C1 segment of cervical spinal cord (tissue), 14 donors: ENCODE measurements at regions not wholly inside any gene's neighbourhood (a gene's known extent, or its start where the extent isn't known, plus 50 kb on each side); places are given as distances from the start of the nearest gene placed in this dataset.

Experiments used
- DNase-seq, 14 donors: peaks; one replicate each; lab custom pipeline; 2025; lab: John Stamatoyannopoulos, UW

DNA sequence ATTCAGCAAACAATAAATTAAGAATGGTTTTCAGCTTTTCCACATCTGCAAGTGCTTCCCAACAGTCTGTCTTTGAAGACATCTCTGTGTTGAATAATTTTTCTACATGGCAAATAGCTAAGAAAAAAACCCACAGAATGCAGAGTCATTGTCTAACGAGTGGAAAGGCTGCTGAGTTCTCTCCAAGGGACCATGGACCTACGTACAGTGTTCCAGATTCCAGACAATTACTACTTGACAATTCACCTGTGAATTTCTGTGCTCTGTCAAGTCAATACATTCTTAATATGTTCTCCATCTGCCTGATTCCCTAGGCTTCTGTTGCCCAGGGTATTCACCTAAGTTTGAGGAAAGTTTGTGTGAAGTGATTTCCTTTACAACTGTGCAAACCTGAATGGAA lies 83.8 kb upstream of the CA10 start:
- no peak for DNase-seq

DNA sequence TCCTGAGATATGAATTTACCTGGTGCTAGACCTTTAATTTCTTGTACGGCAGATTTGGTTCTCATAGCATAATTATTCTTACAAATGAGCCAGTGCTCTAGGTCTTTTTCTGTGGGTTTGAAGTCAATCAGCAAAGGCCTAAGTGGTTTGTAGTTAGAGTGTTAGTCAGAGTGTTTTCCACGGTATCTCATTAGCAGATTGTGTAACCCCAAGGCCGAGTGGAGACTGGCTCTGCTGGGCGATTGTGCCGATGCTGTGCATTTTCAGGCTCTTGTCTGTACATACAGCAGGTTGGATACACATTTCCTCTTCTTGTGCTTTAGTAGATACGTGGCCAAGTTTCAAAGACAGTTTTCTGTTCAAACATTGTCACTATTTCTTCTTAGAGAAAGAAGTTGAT lies 78.6 kb upstream of the CA10 start:
- no peak for DNase-seq

DNA sequence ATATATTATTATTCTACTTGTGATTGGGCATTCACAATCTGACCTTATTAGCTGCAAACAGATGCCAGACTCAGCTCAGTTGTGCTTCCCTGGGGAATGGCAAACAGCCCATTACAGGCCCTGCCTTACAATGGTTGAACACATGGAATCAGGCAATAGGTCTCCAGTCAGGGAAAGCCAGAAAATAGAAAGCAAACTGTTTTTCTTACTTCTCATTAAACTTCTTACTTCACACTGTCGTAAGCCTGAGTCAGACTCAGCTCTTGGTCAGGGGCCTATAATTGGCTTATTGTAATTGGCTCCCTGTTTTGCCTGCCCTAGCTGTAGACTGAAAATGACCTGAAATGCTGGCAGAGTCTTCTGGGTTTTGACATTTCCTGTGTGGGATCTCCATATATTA lies 77.0 kb upstream of the CA10 start:
- DNase-seq: peak in 1 of 14 donors; percentile 30

DNA sequence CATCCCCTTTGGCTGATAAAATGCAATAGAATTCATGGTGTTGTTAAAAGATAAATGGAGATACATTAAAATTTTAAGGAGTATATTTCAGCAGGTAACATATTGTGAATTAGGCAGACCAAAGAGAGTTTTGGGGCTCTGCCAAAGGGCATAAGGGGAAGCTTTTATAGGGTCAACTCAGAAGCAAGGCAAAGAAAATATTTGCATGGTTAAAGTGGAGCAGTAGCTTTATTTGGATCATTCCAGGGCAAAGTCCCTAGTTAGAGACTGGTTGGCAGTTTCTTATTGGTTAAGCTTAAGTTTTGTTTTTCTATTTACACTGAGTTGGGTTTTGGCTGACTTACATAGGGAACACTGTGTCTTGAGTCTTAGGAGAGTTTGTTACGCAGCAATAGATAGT lies 75.1 kb upstream of the CA10 start:
- DNase-seq: no peak

DNA sequence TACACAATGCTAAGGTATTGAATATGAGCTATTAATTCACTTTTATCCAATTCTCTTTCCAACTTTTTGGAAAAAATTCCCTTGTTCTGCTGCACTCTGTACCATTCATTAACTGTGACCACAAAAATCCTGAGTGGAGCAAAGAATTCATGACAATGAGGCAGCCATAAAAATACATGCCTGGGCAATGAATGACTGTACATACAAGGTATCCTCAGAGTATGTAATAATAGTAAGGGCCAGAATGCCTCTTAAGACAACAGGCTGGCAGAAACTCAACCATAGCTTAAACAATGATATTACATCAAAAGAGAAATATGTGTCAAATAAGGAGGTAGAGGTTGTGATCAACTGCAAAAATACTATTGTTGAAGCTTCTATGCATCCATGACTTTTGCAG lies 74.7 kb upstream of the CA10 start:
- DNase-seq: no peak

DNA sequence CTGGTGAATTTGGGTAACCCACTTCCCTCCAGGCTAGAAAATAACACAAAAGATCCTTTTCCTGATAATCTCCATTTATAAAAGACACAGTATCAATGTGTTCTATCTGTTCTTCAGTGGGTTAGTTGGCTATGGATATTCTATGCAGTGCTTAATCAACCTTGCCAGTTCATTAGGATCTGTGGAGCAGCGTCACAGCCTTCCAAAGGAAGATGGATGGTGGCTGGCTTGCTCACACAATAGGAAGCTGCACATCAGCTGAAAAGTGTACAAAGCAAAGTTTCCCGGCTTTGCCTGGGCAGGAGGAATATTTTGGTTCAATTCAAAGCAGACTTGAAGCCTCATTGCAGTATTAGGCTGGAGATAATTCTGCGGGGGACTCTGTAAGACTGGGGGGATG lies 70.3 kb upstream of the CA10 start:
- DNase-seq: no peak

DNA sequence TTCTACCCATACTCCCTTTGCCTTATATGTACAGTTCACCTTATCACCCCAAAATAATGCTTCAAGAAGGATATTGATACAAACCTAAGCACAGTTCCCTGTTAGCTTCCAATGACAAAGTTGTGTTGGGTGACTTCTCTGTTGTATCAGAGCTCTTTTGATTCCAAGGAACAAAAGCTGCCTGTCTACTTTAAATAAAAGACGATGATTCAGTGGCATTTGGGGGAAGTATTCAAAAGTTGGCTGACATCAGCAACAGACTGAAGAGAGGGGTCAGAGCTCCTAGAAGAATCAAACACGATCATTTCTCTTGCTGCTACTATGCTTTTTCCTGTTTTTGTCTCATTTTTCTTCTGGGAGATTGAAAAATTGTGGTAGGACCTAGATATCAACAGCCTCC lies 69.4 kb upstream of the CA10 start:
- DNase-seq: no peak

DNA sequence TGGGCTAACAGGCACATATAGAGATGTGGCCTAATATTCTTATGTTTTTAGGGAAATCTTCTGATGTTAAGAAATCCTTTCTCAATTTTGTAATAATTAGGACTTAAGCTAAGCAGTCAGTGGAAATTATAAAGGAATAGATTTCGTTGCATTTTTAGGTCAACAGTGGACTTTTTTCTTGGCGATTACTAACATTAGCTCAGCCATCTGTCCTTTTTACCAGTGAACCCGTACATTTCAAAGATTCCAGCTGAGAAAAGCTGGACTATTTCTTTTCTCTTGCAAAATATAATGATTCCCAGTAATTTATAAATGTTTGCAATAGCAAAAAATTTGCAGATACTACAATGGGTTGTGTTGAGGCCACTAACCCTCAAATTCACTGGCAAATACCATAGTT lies 54.9 kb upstream of the CA10 start:
- DNase-seq: peak in 1 of 14 donors; percentile 77

DNA sequence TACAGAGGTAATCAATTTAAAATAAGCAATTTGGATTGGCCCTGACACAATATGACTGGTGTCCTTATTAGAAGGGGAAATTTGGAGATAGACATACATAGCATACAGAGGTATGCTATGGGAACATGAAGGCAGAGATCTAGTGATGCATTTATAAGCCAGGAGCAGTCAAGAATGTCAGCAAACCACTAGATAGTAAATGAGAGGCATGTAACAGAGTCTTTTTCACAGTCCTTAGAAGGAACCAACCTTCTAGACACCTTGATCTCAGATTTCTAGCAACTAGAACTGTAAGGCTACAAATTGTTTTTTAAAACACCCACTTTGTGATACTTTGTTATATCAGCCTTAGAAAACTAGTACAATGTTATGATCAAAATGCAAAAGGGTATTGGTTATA lies 54.3 kb upstream of the CA10 start:
- peak in 1 of 14 donors; percentile 55 for DNase-seq

DNA sequence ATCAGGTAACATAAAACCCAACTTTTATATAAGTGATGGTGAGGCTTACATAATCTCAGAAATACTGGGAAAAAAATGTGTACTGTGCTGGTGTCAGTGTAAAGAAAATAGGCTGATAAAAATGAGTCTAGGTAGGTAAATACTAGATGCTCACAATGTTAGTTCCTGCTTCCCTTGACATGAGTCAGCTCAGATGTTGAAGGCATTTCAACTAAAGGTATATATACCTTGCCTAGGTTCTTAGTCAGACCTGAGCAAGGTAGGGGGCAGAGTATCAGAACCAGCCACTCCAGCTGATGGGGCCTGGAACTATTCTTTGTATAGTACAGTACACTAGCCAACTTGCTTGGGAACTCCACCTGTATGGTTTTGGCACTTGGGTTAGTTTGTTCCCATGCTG lies 51.0 kb upstream of the CA10 start:
- DNase-seq: peak in 1 of 14 donors; percentile 15
